MM.1S (cell line): ENCODE measurements at regions not wholly inside any gene's neighbourhood (a gene's known extent, or its start where the extent isn't known, plus 50 kb on each side); places are given as distances from the start of the nearest gene placed in this dataset.

Source experiments
- EZH2 ChIP-seq: fragments of 300-600 bp; sonication (generic); optimal IDR thresholded peaks from 2 replicates; pipeline ENCODE3; 2017; ENCODE audit warnings: low read depth, mild to moderate bottlenecking, antibody characterized with exemption, low read length, mixed read lengths
- EZH2phosphoT487 ChIP-seq: fragments of 300-600 bp; sonication (generic); IDR thresholded peaks from 2 replicates; pipeline ENCODE4 v1.6.1; 2018; ENCODE audit warnings: antibody characterized with exemption, low read length
- TF ChIP-seq, protein P1 (sequence below): fragments of 300-600 bp; sonication (generic); IDR thresholded peaks from 2 replicates; pipeline ENCODE4 v1.5.1; 2016; ENCODE audit warnings: antibody characterized with exemption, low read length, mixed read lengths

GRCh38 chr11:29627541-29627940 lies 389.3 kb downstream of the KCNA4 start:
- TF ChIP-seq, protein P1, sequence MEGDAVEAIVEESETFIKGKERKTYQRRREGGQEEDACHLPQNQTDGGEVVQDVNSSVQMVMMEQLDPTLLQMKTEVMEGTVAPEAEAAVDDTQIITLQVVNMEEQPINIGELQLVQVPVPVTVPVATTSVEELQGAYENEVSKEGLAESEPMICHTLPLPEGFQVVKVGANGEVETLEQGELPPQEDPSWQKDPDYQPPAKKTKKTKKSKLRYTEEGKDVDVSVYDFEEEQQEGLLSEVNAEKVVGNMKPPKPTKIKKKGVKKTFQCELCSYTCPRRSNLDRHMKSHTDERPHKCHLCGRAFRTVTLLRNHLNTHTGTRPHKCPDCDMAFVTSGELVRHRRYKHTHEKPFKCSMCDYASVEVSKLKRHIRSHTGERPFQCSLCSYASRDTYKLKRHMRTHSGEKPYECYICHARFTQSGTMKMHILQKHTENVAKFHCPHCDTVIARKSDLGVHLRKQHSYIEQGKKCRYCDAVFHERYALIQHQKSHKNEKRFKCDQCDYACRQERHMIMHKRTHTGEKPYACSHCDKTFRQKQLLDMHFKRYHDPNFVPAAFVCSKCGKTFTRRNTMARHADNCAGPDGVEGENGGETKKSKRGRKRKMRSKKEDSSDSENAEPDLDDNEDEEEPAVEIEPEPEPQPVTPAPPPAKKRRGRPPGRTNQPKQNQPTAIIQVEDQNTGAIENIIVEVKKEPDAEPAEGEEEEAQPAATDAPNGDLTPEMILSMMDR: no peak
- TF ChIP-seq EZH2phosphoT487: no peak
- no peak for TF ChIP-seq EZH2
